AG09319 (cell line): ENCODE measurements at regions not wholly inside any gene's neighbourhood (a gene's known extent, or its start where the extent isn't known, plus 50 kb on each side); places are given as distances from the start of the nearest gene placed in this dataset.

ENCODE experiments used
- DNase-seq: peaks from one replicate; pipeline ENCODE4 v3.0.0-alpha.2; 2010; ENCODE audit warnings: low read depth; ENCODE audit errors: extremely low read depth
- CTCF ChIP-seq: IDR thresholded peaks from 2 replicates; pipeline ENCODE4 v1.5.1; 2011; ENCODE audit warnings: low read depth, mild to moderate bottlenecking, inconsistent platforms, low read length, moderate library complexity

DNA sequence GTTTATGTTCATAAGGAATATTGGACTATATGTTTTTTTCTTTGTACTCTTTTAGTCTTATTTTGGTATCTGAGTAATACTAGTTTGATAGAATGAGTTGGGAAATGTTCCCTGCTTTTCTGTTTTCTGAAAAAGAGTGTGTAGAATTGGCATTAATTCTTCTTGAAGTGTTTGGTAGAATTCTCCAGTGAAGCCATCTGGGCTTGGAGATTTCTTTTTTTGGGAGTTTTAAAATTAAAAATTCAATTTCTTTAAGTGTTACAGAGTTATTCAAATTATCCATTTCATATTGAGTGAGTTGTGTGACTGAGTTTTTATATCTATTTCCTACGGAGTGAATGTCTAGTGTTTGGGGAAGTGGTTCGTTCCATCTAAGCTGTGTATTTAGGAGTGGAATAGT lies 80.6 kb upstream of the HS6ST1 start:
- no peak for DNase-seq
- TF ChIP-seq CTCF = no peak

DNA sequence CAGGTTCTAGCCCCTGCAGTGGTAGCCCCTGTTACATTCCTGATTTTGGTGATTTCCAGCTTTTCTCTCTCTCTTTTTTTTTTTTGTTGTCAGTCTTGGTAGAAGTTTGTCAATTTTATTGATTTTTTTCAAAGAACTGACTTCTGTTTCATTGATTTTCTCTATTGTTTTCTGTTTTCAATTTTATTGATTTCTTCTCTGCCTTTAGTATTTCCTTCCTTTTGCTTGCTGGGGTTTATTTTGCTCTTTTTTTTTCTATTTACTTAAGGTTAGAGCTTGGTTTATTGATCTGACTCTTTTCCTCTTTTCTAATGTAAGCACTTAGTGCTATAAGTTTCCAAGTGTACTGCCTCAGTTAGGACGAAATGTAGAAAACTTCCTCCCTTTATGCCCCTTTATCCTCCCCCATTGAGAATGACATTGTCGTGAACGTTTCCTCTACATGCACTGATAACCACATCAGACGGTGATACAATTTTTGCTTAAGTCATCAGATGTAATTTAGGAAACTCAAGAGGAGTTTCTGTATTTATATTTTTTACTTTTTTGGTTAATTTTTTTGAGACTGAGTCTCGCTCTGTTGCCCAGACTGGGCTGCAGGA lies 81.1 kb upstream of the HS6ST1 start:
- no peak for DNase-seq
- no peak for TF ChIP-seq CTCF

DNA sequence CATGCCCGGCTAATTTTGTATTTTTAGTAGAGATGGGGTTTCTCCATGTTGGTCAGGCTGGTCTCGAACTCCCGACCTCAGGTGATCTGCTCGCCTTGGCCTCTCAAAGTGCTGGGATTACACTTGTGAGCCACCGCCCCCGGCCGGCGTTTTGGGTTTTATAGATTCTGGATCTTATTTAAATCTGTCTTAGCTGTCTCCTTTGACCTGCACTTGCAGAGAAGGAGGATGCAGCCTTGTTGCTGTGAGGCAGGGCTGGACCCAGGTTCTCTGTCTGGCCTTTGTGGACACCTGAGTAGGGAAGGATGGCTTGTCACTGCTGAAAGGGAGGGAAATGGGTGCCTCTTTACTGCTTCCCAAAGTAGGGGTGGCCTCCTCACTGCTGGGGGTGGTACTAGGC lies 83.0 kb upstream of the HS6ST1 start:
- no peak for TF ChIP-seq CTCF
- no peak for DNase-seq

- TF ChIP-seq CTCF = no peak
- DNase-seq = no peak
Observed at GRCh38 chr2:128402911-128403670, 84.4 kb upstream of the HS6ST1 start.

- no peak for DNase-seq
- TF ChIP-seq CTCF = no peak
Observed at GRCh38 chr2:128403814-128404708, 85.4 kb upstream of the HS6ST1 start.

GRCh38 chr2:128404709-128405466 lies 86.2 kb upstream of the HS6ST1 start:
- DNase-seq = no peak
- no peak for TF ChIP-seq CTCF
